ENCODE measurements at regions not wholly inside any gene's neighbourhood (a gene's known extent, or its start where the extent isn't known, plus 50 kb on each side); places are given as distances from the start of the nearest gene placed in this dataset.

DNA sequence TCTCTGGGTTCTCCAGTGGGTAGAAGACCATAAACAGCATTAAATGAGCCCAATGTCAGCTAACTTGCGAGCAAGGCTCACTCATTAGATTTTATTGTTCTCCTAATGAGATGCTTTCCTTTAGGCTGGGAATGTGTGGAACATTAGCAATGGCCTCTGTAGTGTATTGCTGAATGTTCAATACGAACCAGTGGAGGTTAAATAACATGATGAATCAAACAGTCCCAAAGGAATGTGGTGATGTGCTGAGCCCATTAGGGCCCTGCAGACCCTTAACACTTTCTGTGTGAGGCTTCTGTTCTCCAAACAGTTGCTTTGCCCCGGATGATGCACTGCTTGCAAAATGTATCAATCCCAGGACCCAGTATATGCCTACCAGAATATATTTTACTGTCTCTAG lies 225.5 kb downstream of the ATG4C start:
- TF ChIP-seq, protein P1, sequence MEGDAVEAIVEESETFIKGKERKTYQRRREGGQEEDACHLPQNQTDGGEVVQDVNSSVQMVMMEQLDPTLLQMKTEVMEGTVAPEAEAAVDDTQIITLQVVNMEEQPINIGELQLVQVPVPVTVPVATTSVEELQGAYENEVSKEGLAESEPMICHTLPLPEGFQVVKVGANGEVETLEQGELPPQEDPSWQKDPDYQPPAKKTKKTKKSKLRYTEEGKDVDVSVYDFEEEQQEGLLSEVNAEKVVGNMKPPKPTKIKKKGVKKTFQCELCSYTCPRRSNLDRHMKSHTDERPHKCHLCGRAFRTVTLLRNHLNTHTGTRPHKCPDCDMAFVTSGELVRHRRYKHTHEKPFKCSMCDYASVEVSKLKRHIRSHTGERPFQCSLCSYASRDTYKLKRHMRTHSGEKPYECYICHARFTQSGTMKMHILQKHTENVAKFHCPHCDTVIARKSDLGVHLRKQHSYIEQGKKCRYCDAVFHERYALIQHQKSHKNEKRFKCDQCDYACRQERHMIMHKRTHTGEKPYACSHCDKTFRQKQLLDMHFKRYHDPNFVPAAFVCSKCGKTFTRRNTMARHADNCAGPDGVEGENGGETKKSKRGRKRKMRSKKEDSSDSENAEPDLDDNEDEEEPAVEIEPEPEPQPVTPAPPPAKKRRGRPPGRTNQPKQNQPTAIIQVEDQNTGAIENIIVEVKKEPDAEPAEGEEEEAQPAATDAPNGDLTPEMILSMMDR (conservative IDR thresholded peaks at IDR 0.05) = no peak
- TF ChIP-seq EZH2 (IDR thresholded peaks at IDR 0.05; ENCODE audit: low read depth) = no peak
